C4-2B (cell line): ENCODE measurements at regions not wholly inside any gene's neighbourhood (a gene's known extent, or its start where the extent isn't known, plus 50 kb on each side); places are given as distances from the start of the nearest gene placed in this dataset.

ENCODE experiments used
- CTCF ChIP-seq: fragments of 450-650 bp; conservative IDR thresholded peaks from 2 replicates; pipeline ENCODE4 v1.5.1; 2017; ENCODE audit warnings: mild to moderate bottlenecking
- ZFX ChIP-seq: fragments of 450-650 bp; IDR thresholded peaks from 2 replicates; pipeline ENCODE4 v1.6.1; 2017

- TF ChIP-seq CTCF (no peak), ZFX (no peak)
Observed at GRCh38 chr13:110017379-110017778, 231.0 kb upstream of the IRS2 start.
